ENCODE measurements at regions not wholly inside any gene's neighbourhood (a gene's known extent, or its start where the extent isn't known, plus 50 kb on each side); places are given as distances from the start of the nearest gene placed in this dataset.

DNA sequence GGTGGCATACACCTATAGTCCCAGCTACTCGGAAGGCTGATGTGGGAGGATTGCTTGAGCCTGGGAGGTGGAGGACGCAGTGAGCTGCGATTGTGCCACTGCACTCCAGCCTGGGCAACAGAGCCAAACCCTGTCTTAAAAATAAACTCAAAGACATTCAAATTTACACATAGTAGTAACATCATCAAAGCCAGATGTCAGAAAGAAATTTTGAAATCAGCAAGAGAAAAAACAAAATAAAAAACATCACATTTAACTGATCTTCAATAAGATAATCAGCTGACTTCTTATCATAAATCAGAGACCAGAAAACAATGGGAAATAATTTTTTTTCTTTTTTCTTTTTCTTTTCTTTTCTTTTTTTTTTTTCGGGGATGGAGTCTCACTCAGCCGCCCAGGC is 78.9 kb upstream of the ZCCHC13 start:
- no peak overlapping the region for H3K4me3 ChIP-seq (ENCODE audit: low read depth, low read length)
- TF ChIP-seq, protein P1, sequence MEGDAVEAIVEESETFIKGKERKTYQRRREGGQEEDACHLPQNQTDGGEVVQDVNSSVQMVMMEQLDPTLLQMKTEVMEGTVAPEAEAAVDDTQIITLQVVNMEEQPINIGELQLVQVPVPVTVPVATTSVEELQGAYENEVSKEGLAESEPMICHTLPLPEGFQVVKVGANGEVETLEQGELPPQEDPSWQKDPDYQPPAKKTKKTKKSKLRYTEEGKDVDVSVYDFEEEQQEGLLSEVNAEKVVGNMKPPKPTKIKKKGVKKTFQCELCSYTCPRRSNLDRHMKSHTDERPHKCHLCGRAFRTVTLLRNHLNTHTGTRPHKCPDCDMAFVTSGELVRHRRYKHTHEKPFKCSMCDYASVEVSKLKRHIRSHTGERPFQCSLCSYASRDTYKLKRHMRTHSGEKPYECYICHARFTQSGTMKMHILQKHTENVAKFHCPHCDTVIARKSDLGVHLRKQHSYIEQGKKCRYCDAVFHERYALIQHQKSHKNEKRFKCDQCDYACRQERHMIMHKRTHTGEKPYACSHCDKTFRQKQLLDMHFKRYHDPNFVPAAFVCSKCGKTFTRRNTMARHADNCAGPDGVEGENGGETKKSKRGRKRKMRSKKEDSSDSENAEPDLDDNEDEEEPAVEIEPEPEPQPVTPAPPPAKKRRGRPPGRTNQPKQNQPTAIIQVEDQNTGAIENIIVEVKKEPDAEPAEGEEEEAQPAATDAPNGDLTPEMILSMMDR (conservative IDR thresholded peaks at IDR 0.05; ENCODE audit: low read depth, low read length): no peak
- no peak for DNase-seq (ENCODE audit: low read depth)

DNA sequence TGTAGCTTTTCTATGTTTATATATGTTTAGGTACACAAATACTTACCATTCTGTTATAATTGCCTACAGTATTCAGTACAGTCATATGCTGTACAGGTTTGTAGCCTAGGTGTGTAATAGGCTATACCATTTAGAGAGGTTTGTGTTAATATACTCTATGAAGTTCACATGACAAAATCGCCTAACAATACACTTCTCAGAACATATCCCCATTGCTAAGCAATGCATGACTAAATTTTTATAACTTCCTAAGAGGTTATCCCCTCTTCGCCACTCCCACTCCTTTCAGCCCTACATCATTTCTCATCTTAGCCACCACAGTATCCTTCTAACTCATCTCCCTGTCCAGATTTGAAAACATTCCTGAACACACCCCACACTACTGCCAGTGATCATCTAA is 83.7 kb upstream of the ZCCHC13 start:
- DNase-seq (ENCODE audit: low read depth): no peak
- H3K4me3 ChIP-seq (ENCODE audit: low read depth, low read length): no peak overlapping the region
- TF ChIP-seq, protein P1 (conservative IDR thresholded peaks at IDR 0.05; ENCODE audit: low read depth, low read length): no peak

GRCh38 chrX:74218895-74219294 is 85.1 kb upstream of the ZCCHC13 start:
- no peak for DNase-seq (ENCODE audit: low read depth)
- TF ChIP-seq, protein P1 (conservative IDR thresholded peaks at IDR 0.05; ENCODE audit: low read depth, low read length): no peak

GRCh38 chrX:74216421-74216820 is 87.6 kb upstream of the ZCCHC13 start:
- H3K4me3 ChIP-seq (ENCODE audit: low read depth, low read length): no peak overlapping the region
- no peak for DNase-seq (ENCODE audit: low read depth)
- TF ChIP-seq, protein P1 (conservative IDR thresholded peaks at IDR 0.05; ENCODE audit: low read depth, low read length): no peak

More at GRCh38 chrX:74218895-74219294, 85.1 kb upstream of the ZCCHC13 start:
- H3K4me3 ChIP-seq (ENCODE audit: low read depth, low read length): no peak overlapping the region

GRCh38 chrX:74211911-74212310 is 92.1 kb upstream of the ZCCHC13 start:
- TF ChIP-seq, protein P1 (conservative IDR thresholded peaks at IDR 0.05; ENCODE audit: low read depth, low read length): no peak
- DNase-seq (ENCODE audit: low read depth): no peak
- H3K4me3 ChIP-seq (ENCODE audit: low read depth, low read length): no peak overlapping the region

DNA sequence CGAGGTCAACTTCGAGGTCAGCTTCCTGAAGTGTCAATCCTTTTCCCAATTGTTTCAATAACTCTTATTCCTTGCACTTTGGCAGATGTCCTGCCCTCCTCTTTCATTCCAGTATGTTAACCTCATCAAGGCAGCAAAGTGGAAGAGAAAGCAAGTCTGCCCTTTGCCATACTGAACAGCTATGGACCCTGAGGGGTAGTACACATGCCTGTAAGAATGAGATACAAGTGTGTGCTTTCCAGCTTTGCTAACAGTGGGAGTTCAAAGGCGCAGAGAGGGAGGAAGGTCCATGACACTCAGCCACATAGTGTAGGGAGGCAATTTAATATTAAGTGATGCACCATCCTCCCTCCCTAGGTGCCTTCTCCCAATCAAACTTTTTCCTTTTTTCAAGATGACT is 96.4 kb upstream of the ZCCHC13 start:
- H3K4me3 ChIP-seq (ENCODE audit: low read depth, low read length): no peak overlapping the region
- TF ChIP-seq, protein P1 (conservative IDR thresholded peaks at IDR 0.05; ENCODE audit: low read depth, low read length): no peak
- DNase-seq (ENCODE audit: low read depth): no peak

- TF ChIP-seq, protein P1 (conservative IDR thresholded peaks at IDR 0.05; ENCODE audit: low read depth, low read length): no peak
- DNase-seq (ENCODE audit: low read depth): no peak
- H3K4me3 ChIP-seq (ENCODE audit: low read depth, low read length): no peak overlapping the region
These were observed 108.4 kb upstream of the ZCCHC13 start for GRCh38 chrX:74195605-74196004.

All from choroid plexus epithelial cell (primary cell).